ENCODE measurements at regions not wholly inside any gene's neighbourhood (a gene's known extent, or its start where the extent isn't known, plus 50 kb on each side); places are given as distances from the start of the nearest gene placed in this dataset.

DNA sequence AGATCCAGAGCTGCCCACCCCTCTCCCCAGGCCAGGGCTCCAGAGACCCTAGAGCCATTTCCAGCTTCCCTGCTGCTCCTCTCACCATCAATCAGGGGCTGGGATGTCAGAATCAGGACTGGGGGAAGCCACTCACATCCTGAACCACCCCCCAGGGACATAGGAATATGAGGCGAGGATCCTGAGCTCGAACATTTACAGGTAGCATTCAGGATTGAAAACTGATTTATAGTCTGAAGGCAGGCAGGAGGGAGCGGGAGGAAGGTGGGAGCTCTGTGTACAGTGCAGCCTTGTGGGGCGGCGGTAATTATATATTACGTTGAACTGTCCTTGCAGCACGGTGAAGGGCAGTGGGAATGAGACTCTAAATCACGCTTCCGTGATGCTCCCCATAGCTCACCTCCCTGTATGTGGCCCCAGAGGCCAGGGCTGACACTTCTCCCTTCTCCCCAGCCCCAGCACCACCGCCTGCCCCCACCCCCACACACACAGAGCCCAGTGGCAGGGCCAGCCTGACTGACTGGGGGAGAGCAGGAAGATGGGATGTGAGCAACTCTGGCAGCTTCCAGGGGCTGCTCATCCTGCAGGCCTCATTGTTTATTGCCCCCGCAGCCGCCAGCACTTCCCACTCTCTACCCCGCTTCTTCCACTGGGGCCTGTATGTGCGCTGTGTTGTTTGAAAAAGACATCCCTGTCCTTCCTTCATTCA lies 76.0 kb upstream of the HSPA9 start:
- peaks cover 4% of the 10 kb centered on the region; the same call in 1 of the 2 replicates for H4K20me1 ChIP-seq (ENCODE audit: insufficient read depth, low read length)
- ChIA-PET POLR2A (ENCODE audit: unreplicated experiment) (no interaction called here), CTCF (interaction anchor here (0.7 kb wide), 1 partner anchor 429 kb away, joined by 3 read pairs; no protein-coding TSS in a partner anchor)
- BruUV-seq (replicated peaks): no TSS peak
- no peak overlapping the region for H4K8ac ChIP-seq (ENCODE audit: low read depth in 2 of 2, low read length in 2 of 2)
- no peaks in the 10 kb centered on the region for H3K36me3 ChIP-seq (ENCODE audit: control insufficient read depth, insufficient read depth, low read length)
- no peak overlapping the region for H3K27ac ChIP-seq (ENCODE audit: insufficient read depth, low read length)
- no peak overlapping the region for H3K18ac ChIP-seq (ENCODE audit: low read depth, low read length)
- H2AK5ac ChIP-seq (ENCODE audit: low read depth, low read length): no peak overlapping the region
- WGBS, 2 experiments (ENCODE audit: extremely low coverage in 2 of 2, insufficient read length in 1 of 2): no CpG with 5 or more reads among the region's 14 CpGs
- dilution Hi-C loops (cut with HindIII; ENCODE audit: low sequenced_read_pairs, unreplicated experiment): no loop called here
- no peaks in the 10 kb centered on the region for H3K9me3 ChIP-seq (ENCODE audit: control insufficient read depth, insufficient read depth, low read length)
- H2BK20ac ChIP-seq (ENCODE audit: low read depth, low read length): no peak overlapping the region
- no peaks in the 10 kb centered on the region for H3K79me1 ChIP-seq (ENCODE audit: low read depth in 1 of 2, low read length in 2 of 2)
- no peak overlapping the region for H2BK120ac ChIP-seq (ENCODE audit: low read depth, low read length)
- H3K56ac ChIP-seq (ENCODE audit: extremely low read depth, insufficient read depth, low read length): no peak overlapping the region
- H2BK5ac ChIP-seq (ENCODE audit: low read depth, low read length, poor library complexity, severe bottlenecking): no peak overlapping the region
- H3K4ac ChIP-seq (ENCODE audit: low read depth, low read length): no peak overlapping the region
- H2BK15ac ChIP-seq (ENCODE audit: low read depth, low read length): no peak overlapping the region
- H2AK9ac ChIP-seq (replicated peaks; ENCODE audit: low read depth, low read length, poor library complexity): no peak overlapping the region
- H3K4me2 ChIP-seq (ENCODE audit: low read depth, low read length): no peak overlapping the region
- ATAC-seq (ENCODE audit: low read depth): no peak
- H3K14ac ChIP-seq (replicated peaks; ENCODE audit: low read depth, low read length): no peak overlapping the region
- H4K5ac ChIP-seq (ENCODE audit: low read depth, low read length): no peak overlapping the region
- in situ Hi-C loops (cut with MboI; ENCODE audit: low sequenced_read_pairs): no loop called here
- no peak overlapping the region for H3K9ac ChIP-seq (ENCODE audit: low read depth, low read length)
- H3K9me1 ChIP-seq (ENCODE audit: insufficient read depth, low read length): no peaks in the 10 kb centered on the region
- H2AFZ ChIP-seq (replicated peaks; ENCODE audit: low read length, poor library complexity): no peak overlapping the region
- no peak overlapping the region for H3K4me3 ChIP-seq (ENCODE audit: insufficient read depth, low read depth, low read length)
- H3K23ac ChIP-seq (ENCODE audit: low read depth, low read length): no peak overlapping the region
- H3K4me1 ChIP-seq (ENCODE audit: control insufficient read depth, insufficient read depth, low read length): peaks cover 7% of the 10 kb centered on the region; the same call in 1 of the 2 replicates
- DNase-seq: no peak
- no peak overlapping the region for H4K91ac ChIP-seq (ENCODE audit: insufficient read depth, low read depth, low read length)
- H3K27me3 ChIP-seq (ENCODE audit: control insufficient read depth, insufficient read depth, low read length): peaks cover 39% of the 10 kb centered on the region
- intact Hi-C loops (cut with micrococcal nuclease): no loop called here
- TF ChIP-seq CHD1 (IDR thresholded peaks at IDR 0.05; ENCODE audit: low read depth, low read length) (no peak), BHLHE40 (IDR thresholded peaks at IDR 0.05; ENCODE audit: low read depth, low read length) (no peak), CTCF (conservative IDR thresholded peaks at IDR 0.05; ENCODE audit: low read depth, low read length) (no peak), RCOR1 (IDR thresholded peaks at IDR 0.05; ENCODE audit: insufficient replicate concordance, low read length) (no peak), MAFK (IDR thresholded peaks at IDR 0.05; ENCODE audit: low read depth, low read length) (no peak), MAZ (IDR thresholded peaks at IDR 0.05; ENCODE audit: borderline replicate concordance, low read depth, low read length) (no peak), RAD21 (IDR thresholded peaks at IDR 0.05; ENCODE audit: low read length) (no peak), NFE2L2 (IDR thresholded peaks at IDR 0.05; ENCODE audit: low read depth, low read length) (no peak), USF2 (IDR thresholded peaks at IDR 0.05; ENCODE audit: low read depth, low read length) (no peak), SMC3 (IDR thresholded peaks at IDR 0.05; ENCODE audit: low read depth, low read length) (no peak), FOS (IDR thresholded peaks at IDR 0.05; ENCODE audit: low read depth, low read length) (no peak), CEBPB (IDR thresholded peaks at IDR 0.05; ENCODE audit: low read depth, low read length) (no peak)
- TF ChIP-seq, protein P1, sequence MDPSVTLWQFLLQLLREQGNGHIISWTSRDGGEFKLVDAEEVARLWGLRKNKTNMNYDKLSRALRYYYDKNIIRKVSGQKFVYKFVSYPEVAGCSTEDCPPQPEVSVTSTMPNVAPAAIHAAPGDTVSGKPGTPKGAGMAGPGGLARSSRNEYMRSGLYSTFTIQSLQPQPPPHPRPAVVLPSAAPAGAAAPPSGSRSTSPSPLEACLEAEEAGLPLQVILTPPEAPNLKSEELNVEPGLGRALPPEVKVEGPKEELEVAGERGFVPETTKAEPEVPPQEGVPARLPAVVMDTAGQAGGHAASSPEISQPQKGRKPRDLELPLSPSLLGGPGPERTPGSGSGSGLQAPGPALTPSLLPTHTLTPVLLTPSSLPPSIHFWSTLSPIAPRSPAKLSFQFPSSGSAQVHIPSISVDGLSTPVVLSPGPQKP (IDR thresholded peaks at IDR 0.05; ENCODE audit: borderline replicate concordance, low read depth, low read length): no peak

Measured in IMR-90 (cell line).